PC-9 (cell line): ENCODE measurements at regions not wholly inside any gene's neighbourhood (a gene's known extent, or its start where the extent isn't known, plus 50 kb on each side); places are given as distances from the start of the nearest gene placed in this dataset.

Experiments used
- BruUV-seq: library from RNA; stranded (reverse); fragments of 400-500 nt; replicated peaks from 2 replicates; lab custom pipeline; 2021; lab: Mats Ljungman, UMichigan
- CTCF ChIA-PET: fragments of 300-600 bp; sonication (Branson Sonifier 250); formaldehyde crosslinking; loops from one replicate; lab custom pipeline; 2022; ENCODE audit warnings: antibody characterized with exemption; lab: Charles Lee
- POLR2A ChIA-PET: fragments of 300-600 bp; sonication (Branson Sonifier 250); formaldehyde crosslinking; loops from one replicate; lab custom pipeline; 2022; ENCODE audit warnings: antibody characterized with exemption; ENCODE audit not compliant: unreplicated experiment; lab: Charles Lee
- DNase-seq, 2 experiments: peaks; one replicate each; pipeline versions ENCODE4 v3.0.0 to v3.0.0-alpha.2; 2015 to 2022; ENCODE audit warnings: mixed read lengths in 1 of 2
- H2AFZ ChIP-seq: fragments of 200-600 bp; sonication (generic); 2 replicates; pipeline ENCODE4 v1.8.1; 2017; ENCODE audit warnings: antibody characterized with exemption
- H3F3A ChIP-seq: fragments of 200-600 bp; sonication (generic); 2 replicates; pipeline ENCODE4 v1.8.1; 2017; ENCODE audit warnings: antibody characterized with exemption, mild to moderate bottlenecking, low read depth; ENCODE audit not compliant: insufficient read depth
- H3K27ac ChIP-seq: fragments of 200-600 bp; sonication (generic); 2 replicates; pipeline ENCODE4 v1.6.1; 2016; ENCODE audit warnings: mixed run types
- H3K27me3 ChIP-seq: fragments of 200-600 bp; sonication (generic); 2 replicates; pipeline ENCODE4 v1.6.1; 2016; ENCODE audit warnings: low read depth, mixed run types; ENCODE audit not compliant: insufficient read depth
- H3K36me3 ChIP-seq: fragments of 200-600 bp; sonication (generic); 2 replicates; pipeline ENCODE4 v1.6.1; 2016; ENCODE audit warnings: low read depth, mixed run types
- H3K4me1 ChIP-seq: fragments of 200-600 bp; sonication (generic); replicated peaks from 2 replicates; pipeline ENCODE4 v1.6.1; 2016; ENCODE audit warnings: mixed run types; ENCODE audit not compliant: insufficient read depth
- H3K4me2 ChIP-seq: fragments of 200-600 bp; sonication (generic); 2 replicates; pipeline ENCODE4 v1.6.1; 2017; ENCODE audit warnings: mixed run types
- H3K4me3 ChIP-seq: fragments of 200-600 bp; sonication (generic); 2 replicates; pipeline ENCODE4 v1.6.1; 2016; ENCODE audit warnings: mixed run types
- H3K79me2 ChIP-seq: fragments of 200-600 bp; sonication (generic); 2 replicates; pipeline ENCODE4 v1.6.1; 2017; ENCODE audit warnings: low read depth, mixed run types
- H3K9me2 ChIP-seq: fragments of 200-600 bp; sonication (generic); 2 replicates; pipeline ENCODE4 v1.8.1; 2017; ENCODE audit warnings: mild to moderate bottlenecking; ENCODE audit not compliant: insufficient read depth
- H3K9me3 ChIP-seq: fragments of 200-600 bp; sonication (generic); 2 replicates; pipeline ENCODE4 v1.8.1; 2016; ENCODE audit warnings: low read depth; ENCODE audit not compliant: insufficient read depth
- H4K20me1 ChIP-seq: fragments of 200-600 bp; sonication (generic); 2 replicates; pipeline ENCODE4 v1.8.1; 2017; ENCODE audit not compliant: insufficient read depth
- EZH2 ChIP-seq: fragments of 200-600 bp; sonication (generic); IDR thresholded peaks from 2 replicates; pipeline ENCODE4 v1.8.0; 2017; ENCODE audit warnings: antibody characterized with exemption, low read depth
- intact Hi-C: fragments of 100-400 bp; cut with micrococcal nuclease; formaldehyde crosslinking; loops from one replicate; pipeline ENCODE4 v1.10.0; 2022; ENCODE audit not compliant: unreplicated experiment
- TF ChIP-seq, protein P1 (sequence below): fragments of 200-600 bp; sonication (generic); conservative IDR thresholded peaks from 2 replicates; pipeline ENCODE4 v1.6.1; 2017; ENCODE audit warnings: mixed run types, antibody characterized with exemption, mild to moderate bottlenecking, moderate library complexity

GRCh38 chr3:29195056-29195455 lies 85.8 kb upstream of the RBMS3 start:
- Histone ChIP-seq H3K79me2 (no peaks in the 10 kb centered on the region), H3K4me1 (no peaks in the 10 kb centered on the region), H3K27me3 (no peaks in the 10 kb centered on the region), H3F3A (no peaks in the 10 kb centered on the region), H2AFZ (no peak overlapping the region), H3K9me3 (0 out of 2 replicates have a peak, but pooled peaks cover 2% of the 10 kb centered on the region), H3K4me2 (no peak overlapping the region), H3K27ac (no peak overlapping the region), H3K36me3 (no peaks in the 10 kb centered on the region), H3K4me3 (no peak overlapping the region), H3K9me2 (no peaks in the 10 kb centered on the region), H4K20me1 (no peaks in the 10 kb centered on the region)
- CTCF ChIA-PET: no interaction called here
- intact Hi-C loops: no loop called here
- peak in 1 of 2 experiments; percentile 22 for DNase-seq
- POLR2A ChIA-PET: no interaction called here
- BruUV-seq: no TSS peak
- TF ChIP-seq, protein P1, sequence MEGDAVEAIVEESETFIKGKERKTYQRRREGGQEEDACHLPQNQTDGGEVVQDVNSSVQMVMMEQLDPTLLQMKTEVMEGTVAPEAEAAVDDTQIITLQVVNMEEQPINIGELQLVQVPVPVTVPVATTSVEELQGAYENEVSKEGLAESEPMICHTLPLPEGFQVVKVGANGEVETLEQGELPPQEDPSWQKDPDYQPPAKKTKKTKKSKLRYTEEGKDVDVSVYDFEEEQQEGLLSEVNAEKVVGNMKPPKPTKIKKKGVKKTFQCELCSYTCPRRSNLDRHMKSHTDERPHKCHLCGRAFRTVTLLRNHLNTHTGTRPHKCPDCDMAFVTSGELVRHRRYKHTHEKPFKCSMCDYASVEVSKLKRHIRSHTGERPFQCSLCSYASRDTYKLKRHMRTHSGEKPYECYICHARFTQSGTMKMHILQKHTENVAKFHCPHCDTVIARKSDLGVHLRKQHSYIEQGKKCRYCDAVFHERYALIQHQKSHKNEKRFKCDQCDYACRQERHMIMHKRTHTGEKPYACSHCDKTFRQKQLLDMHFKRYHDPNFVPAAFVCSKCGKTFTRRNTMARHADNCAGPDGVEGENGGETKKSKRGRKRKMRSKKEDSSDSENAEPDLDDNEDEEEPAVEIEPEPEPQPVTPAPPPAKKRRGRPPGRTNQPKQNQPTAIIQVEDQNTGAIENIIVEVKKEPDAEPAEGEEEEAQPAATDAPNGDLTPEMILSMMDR: no peak
- TF ChIP-seq EZH2: no peak

- intact Hi-C loops: no loop called here
- ChIA-PET CTCF (no interaction called here), POLR2A (no interaction called here)
- TF ChIP-seq, protein P1: no peak
- no peak for TF ChIP-seq EZH2
- Histone ChIP-seq H3K9me3 (no peaks in the 10 kb centered on the region), H3K27ac (no peak overlapping the region), H3K9me2 (no peaks in the 10 kb centered on the region), H3K27me3 (no peaks in the 10 kb centered on the region), H4K20me1 (no peaks in the 10 kb centered on the region), H3K36me3 (no peaks in the 10 kb centered on the region), H3K4me2 (no peak overlapping the region), H3K79me2 (no peaks in the 10 kb centered on the region), H3F3A (no peaks in the 10 kb centered on the region), H2AFZ (no peak overlapping the region), H3K4me1 (no peaks in the 10 kb centered on the region), H3K4me3 (no peak overlapping the region)
- BruUV-seq: no TSS peak
- DNase-seq: no peak
These were observed 79.3 kb upstream of the RBMS3 start for GRCh38 chr3:29201604-29202003.

DNA sequence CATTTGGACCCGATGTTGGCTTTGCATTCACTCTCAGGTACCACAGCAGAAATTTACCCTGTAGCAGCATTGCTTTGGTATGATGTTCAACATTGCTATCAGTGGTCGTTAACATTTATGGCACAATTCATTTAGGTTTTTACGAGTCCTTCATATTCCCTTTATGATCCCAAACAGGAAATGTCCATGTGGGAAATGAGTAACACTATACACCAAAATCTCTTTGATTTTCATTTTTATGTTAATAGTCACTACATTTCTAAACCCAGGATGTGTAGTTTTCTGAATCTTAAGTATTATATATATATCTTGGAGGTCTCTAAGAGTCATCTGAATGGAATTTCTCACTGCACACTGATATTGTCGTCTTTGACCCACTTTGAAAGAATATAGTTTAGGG lies 78.5 kb upstream of the RBMS3 start:
- no peak overlapping the region for H2AFZ ChIP-seq

More for the DNA sequence above, 78.5 kb upstream of the RBMS3 start:
- ChIA-PET CTCF (no interaction called here), POLR2A (no interaction called here)
- BruUV-seq: no TSS peak
- Histone ChIP-seq H3K4me1 (no peaks in the 10 kb centered on the region), H4K20me1 (no peaks in the 10 kb centered on the region), H3F3A (no peaks in the 10 kb centered on the region), H3K27me3 (no peaks in the 10 kb centered on the region), H3K27ac (no peak overlapping the region), H3K36me3 (no peaks in the 10 kb centered on the region), H3K9me3 (no peaks in the 10 kb centered on the region), H3K4me3 (no peak overlapping the region), H3K4me2 (no peak overlapping the region), H3K79me2 (no peaks in the 10 kb centered on the region), H3K9me2 (no peaks in the 10 kb centered on the region)
- intact Hi-C loops: no loop called here
- no peak for TF ChIP-seq EZH2
- TF ChIP-seq, protein P1: no peak
- no peak for DNase-seq
